Prostate gland (tissue), 2 donors: ENCODE measurements at regions not wholly inside any gene's neighbourhood (a gene's known extent, or its start where the extent isn't known, plus 50 kb on each side); places are given as distances from the start of the nearest gene placed in this dataset.

Experiments used
- DNase-seq: peaks from one replicate; pipeline ENCODE4 v3.0.0-alpha.2; 2019; ENCODE audit warnings: low spot score
- H3K27ac ChIP-seq, 2 donors: fragments of 200-600 bp; sonication (generic); 2 replicates each; pipeline ENCODE4 v1.5.1; 2017 to 2019
- H3K27me3 ChIP-seq: fragments of 200-600 bp; sonication (generic); replicated peaks from 2 replicates; pipeline ENCODE4 v1.5.1; 2019; ENCODE audit not compliant: insufficient read depth
- H3K36me3 ChIP-seq, 2 donors: fragments of 200-600 bp; sonication (generic); 1 replicate in 1 of 2; 2 replicates in 1 of 2; pipeline versions ENCODE4 v1.5.1 to v1.8.1; 2017 to 2019
- H3K4me1 ChIP-seq: fragments of 200-600 bp; sonication (generic); replicated peaks from 2 replicates; pipeline ENCODE4 v1.5.1; 2019
- H3K4me3 ChIP-seq, 2 donors: fragments of 200-600 bp; sonication (generic); 2 replicates each; pipeline ENCODE4 v1.5.1; 2017 to 2019
- H3K9me3 ChIP-seq: fragments of 200-600 bp; sonication (generic); 2 replicates; pipeline ENCODE4 v1.5.1; 2017
- CTCF ChIP-seq, 4 experiments: fragments of 200-600 bp in 2 of 4; fragments of 450-650 bp in 2 of 4; sonication (generic) in 2 of 4; IDR thresholded peaks; 1 replicate in 3 of 4; 2 replicates in 1 of 4; pipeline ENCODE4 v1.5.1; 2016 to 2019; ENCODE audit warnings: antibody characterized with exemption in 4 of 4, mild to moderate bottlenecking in 2 of 4, moderate library complexity in 2 of 4
- POLR2A ChIP-seq: fragments of 450-650 bp; IDR thresholded peaks from one replicate; pipeline ENCODE4 v1.6.1; 2016; ENCODE audit warnings: antibody characterized with exemption, mild to moderate bottlenecking
- POLR2AphosphoS5 ChIP-seq: sonication (generic); formaldehyde crosslinking; IDR thresholded peaks from one replicate; pipeline ENCODE4 v1.6.1; 2017; ENCODE audit warnings: antibody characterized with exemption
- WGBS: methylation state at CpG from one replicate; pipeline ENCODE4 v1.1.5; 2018; 5-methylcytosine and 5-hydroxymethylcytosine counted together
- intact Hi-C: fragments of 100-400 bp; cut with DNase I; formaldehyde crosslinking; loops from one replicate; pipeline ENCODE4 v1.14.2; 2022

- DNase-seq, result no peak
- Histone ChIP-seq H3K36me3 (no peaks in the 10 kb centered on the region), H3K27ac (no peak overlapping the region), H3K4me3 (no peak overlapping the region), H3K9me3 (no peaks in the 10 kb centered on the region), H3K4me1 (no peaks in the 10 kb centered on the region), H3K27me3 (no peaks in the 10 kb centered on the region)
- TF ChIP-seq POLR2AphosphoS5 (no peak), POLR2A (no peak), CTCF (IDR thresholded peaks at IDR 0.05) (no peak)
- intact Hi-C loops, result no loop called here
- WGBS, result 68% methylated on average over 1 of the region's 1 CpG
Observed at GRCh38 chr9:73665253-73665652, 513.6 kb downstream of the ANXA1 start.

DNA sequence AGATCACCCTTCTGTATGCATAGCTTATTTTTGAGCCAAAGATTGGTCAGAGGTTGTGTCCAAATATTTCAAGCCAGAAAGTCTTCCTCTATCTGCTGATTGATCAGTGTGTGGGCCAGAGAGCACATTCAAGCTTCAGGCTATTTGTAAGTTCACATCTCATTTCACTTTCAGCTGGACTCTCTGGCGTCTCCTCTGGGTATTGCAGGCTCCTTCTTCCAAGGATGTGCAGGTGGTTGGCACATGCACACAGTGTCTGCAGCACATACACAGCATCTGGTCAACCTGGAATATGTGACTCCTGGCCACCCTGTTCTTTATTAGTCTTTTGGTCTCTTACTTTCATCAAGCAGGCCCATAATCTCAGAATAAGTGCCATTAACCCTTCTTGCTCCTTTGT, 516.1 kb downstream of the ANXA1 start:
- H3K4me3 ChIP-seq, result no peak overlapping the region
- WGBS, result 50% methylated on average over 1 of the region's 1 CpG
- TF ChIP-seq CTCF (IDR thresholded peaks at IDR 0.05) (no peak), POLR2AphosphoS5 (no peak), POLR2A (no peak)
- intact Hi-C loops, result no loop called here
- no peaks in the 10 kb centered on the region for H3K4me1 ChIP-seq
- no peaks in the 10 kb centered on the region for H3K9me3 ChIP-seq
- H3K36me3 ChIP-seq, result no peaks in the 10 kb centered on the region
- DNase-seq, result no peak
- no peaks in the 10 kb centered on the region for H3K27me3 ChIP-seq
- H3K27ac ChIP-seq, result no peak overlapping the region

GRCh38 chr9:73680831-73681230, 529.2 kb downstream of the ANXA1 start:
- Histone ChIP-seq H3K36me3 (no peaks in the 10 kb centered on the region), H3K27ac (no peak overlapping the region), H3K4me3 (no peak overlapping the region), H3K4me1 (no peaks in the 10 kb centered on the region), H3K27me3 (no peaks in the 10 kb centered on the region), H3K9me3 (no peaks in the 10 kb centered on the region)
- no peak for TF ChIP-seq CTCF (IDR thresholded peaks at IDR 0.05)
- TF ChIP-seq POLR2AphosphoS5, result no peak
- TF ChIP-seq POLR2A, result no peak
- 57% methylated on average over 6 of the region's 6 CpGs for WGBS
- intact Hi-C loops, result no loop called here
- no peak for DNase-seq

DNA sequence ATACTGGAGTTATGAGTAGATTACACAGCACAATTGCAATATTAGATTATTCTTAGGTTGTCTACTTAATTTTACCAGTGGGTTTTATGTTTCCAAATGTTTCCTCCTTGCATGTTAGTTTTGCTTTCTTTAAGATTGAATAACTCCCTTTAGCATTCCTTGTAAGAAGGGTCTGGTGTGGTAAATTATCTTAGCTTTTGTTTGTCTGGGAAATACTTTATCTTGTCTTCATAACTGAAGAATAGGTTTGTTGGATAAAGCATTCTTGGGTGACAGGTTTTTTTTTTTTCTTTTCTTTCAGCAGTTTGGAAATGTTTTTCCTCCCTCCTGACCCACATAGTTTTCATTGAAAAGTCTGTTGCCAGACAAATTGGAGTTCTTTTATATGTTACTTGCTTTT, 531.1 kb downstream of the ANXA1 start:
- Histone ChIP-seq H3K4me1 (no peaks in the 10 kb centered on the region), H3K36me3 (no peaks in the 10 kb centered on the region), H3K9me3 (no peaks in the 10 kb centered on the region), H3K27ac (no peak overlapping the region), H3K4me3 (no peak overlapping the region), H3K27me3 (no peaks in the 10 kb centered on the region)
- intact Hi-C loops, result no loop called here
- no peak for TF ChIP-seq POLR2AphosphoS5
- TF ChIP-seq CTCF (IDR thresholded peaks at IDR 0.05), result no peak
- no peak for TF ChIP-seq POLR2A
- no peak for DNase-seq

GRCh38 chr9:73683862-73684591, 532.4 kb downstream of the ANXA1 start:
- Histone ChIP-seq H3K4me1 (no peaks in the 10 kb centered on the region), H3K27me3 (no peaks in the 10 kb centered on the region), H3K4me3 (no peak overlapping the region), H3K9me3 (no peaks in the 10 kb centered on the region), H3K36me3 (no peaks in the 10 kb centered on the region), H3K27ac (no peak overlapping the region)
- DNase-seq, result peak; percentile 7
- intact Hi-C loops, result no loop called here
- TF ChIP-seq POLR2A (no peak), CTCF (IDR thresholded peaks at IDR 0.05) (peak in 2 of 4 experiments; percentile 27 to 54), POLR2AphosphoS5 (no peak)
